ENCODE measurements at regions not wholly inside any gene's neighbourhood (a gene's known extent, or its start where the extent isn't known, plus 50 kb on each side); places are given as distances from the start of the nearest gene placed in this dataset.

- DNase-seq (ENCODE audit: low spot score) (no peak), ATAC-seq (no peak), FAIRE-seq (no peak)
- no peaks in the 10 kb centered on the region for H4K20me1 ChIP-seq (ENCODE audit: insufficient read depth, low read length)
- H3K4me1 ChIP-seq (ENCODE audit: insufficient read depth, low read length): no peaks in the 10 kb centered on the region
- H3K9ac ChIP-seq (ENCODE audit: insufficient read depth, low read depth, low read length): no peak overlapping the region
- WGBS (ENCODE audit: low lambda C conversion rate): 2% methylated on average over 1 of the region's 1 CpG
- in situ Hi-C loops (cut with HindIII; ENCODE audit: extremely low pct_ligation_motif_present, low pct_unique_long_range_greater_than_20kb): loop anchor here (25.0 kb wide), 1 partner anchor 107 kb away; no protein-coding TSS in a partner anchor
- H2AFZ ChIP-seq (ENCODE audit: low read length): no peak overlapping the region
- H3K27me3 ChIP-seq (ENCODE audit: control insufficient read depth in 1 of 2, insufficient read depth in 2 of 2, low read length in 2 of 2): no peaks in the 10 kb centered on the region
- H3K4me2 ChIP-seq (ENCODE audit: low read depth, low read length): no peak overlapping the region
- intact Hi-C loops (cut with micrococcal nuclease; ENCODE audit: unreplicated experiment): no loop called here
- TF ChIP-seq ZKSCAN5 (CRISPR knock-in tag; IDR thresholded peaks at IDR 0.05) (no peak), ETS1 (CRISPR knock-in tag; IDR thresholded peaks at IDR 0.05) (no peak), BHLHE40 (IDR thresholded peaks at IDR 0.05; ENCODE audit: low read length) (no peak), ZSCAN25 (CRISPR knock-in tag; IDR thresholded peaks at IDR 0.05) (no peak), SRY (CRISPR knock-in tag; IDR thresholded peaks at IDR 0.05) (no peak), ZNF207 (IDR thresholded peaks at IDR 0.05; ENCODE audit: borderline replicate concordance) (no peak), HMG20B (CRISPR knock-in tag; conservative IDR thresholded peaks at IDR 0.05) (no peak), PAWR (CRISPR knock-in tag; IDR thresholded peaks at IDR 0.05; ENCODE audit: borderline replicate concordance) (no peak), ZNF3 (CRISPR knock-in tag; IDR thresholded peaks at IDR 0.05) (no peak), LRRFIP1 (CRISPR knock-in tag; conservative IDR thresholded peaks at IDR 0.05) (no peak), ZBTB33 (CRISPR knock-in tag; IDR thresholded peaks at IDR 0.05) (no peak)
- peaks cover 76% of the 10 kb centered on the region for H3K9me3 ChIP-seq (ENCODE audit: low read length)
- H3K27ac ChIP-seq (ENCODE audit: extremely low read length, insufficient read depth, low read length): no peak overlapping the region
- no peaks in the 10 kb centered on the region for H3K36me3 ChIP-seq (replicated peaks in 1 of 2; ENCODE audit: control insufficient read depth in 1 of 2, insufficient read depth in 2 of 2, low read length in 2 of 2)
- no TSS peak for BruUV-seq (replicated peaks)
- CTCF ChIA-PET (ENCODE audit: low intra/inter-chr PET ratio, low total read pairs): no interaction called here
- H3K4me3 ChIP-seq (replicated peaks in 1 of 3; ENCODE audit: insufficient read depth in 1 of 3, low read depth in 2 of 3, low read length in 3 of 3): no peak overlapping the region
- no peaks in the 10 kb centered on the region for H3K79me2 ChIP-seq (ENCODE audit: insufficient read depth, low read length)
- POLR2A ChIA-PET: no interaction called here
Observed at GRCh38 chr17:53680745-53681144, 142.0 kb upstream of the KIF2B start.

Data from HepG2 (cell line).